Gastroesophageal sphincter (tissue), 3 donors: ENCODE measurements at regions not wholly inside any gene's neighbourhood (a gene's known extent, or its start where the extent isn't known, plus 50 kb on each side); places are given as distances from the start of the nearest gene placed in this dataset.

Experiments used
- CTCF ChIP-seq, 4 experiments: fragments of 200-600 bp in 2 of 4; fragments of 450-650 bp in 2 of 4; sonication (generic) in 1 of 4; IDR thresholded peaks; one replicate each; pipeline ENCODE4 v1.5.1; 2017 to 2019; ENCODE audit warnings: antibody characterized with exemption in 4 of 4, mild to moderate bottlenecking in 2 of 4, moderate library complexity in 2 of 4
- POLR2A ChIP-seq, 2 donors: fragments of 450-650 bp; IDR thresholded peaks; one replicate each; pipeline ENCODE4 v1.6.1; 2017; ENCODE audit warnings: antibody characterized with exemption in 2 of 2, mild to moderate bottlenecking in 2 of 2, moderate library complexity in 1 of 2

GRCh38 chr5:17989567-17990563 lies 355.6 kb downstream of the TAF11L14 start:
- no peak for TF ChIP-seq CTCF (IDR thresholded peaks at IDR 0.05)
- TF ChIP-seq POLR2A (IDR thresholded peaks at IDR 0.05) = no peak
